Transverse colon (tissue), 4 donors: ENCODE measurements at regions not wholly inside any gene's neighbourhood (a gene's known extent, or its start where the extent isn't known, plus 50 kb on each side); places are given as distances from the start of the nearest gene placed in this dataset.

Experiments used
- CTCF ChIP-seq, 5 experiments: fragments of 200-600 bp in 3 of 5; fragments of 450-650 bp in 2 of 5; sonication (generic) in 3 of 5; IDR thresholded peaks; 1 replicate in 2 of 5; 2 replicates in 3 of 5; pipeline ENCODE4 v1.5.1; 2016 to 2017; ENCODE audit warnings: antibody characterized with exemption in 5 of 5, inconsistent platforms in 3 of 5, mild to moderate bottlenecking in 2 of 5, moderate library complexity in 1 of 5
- EP300 ChIP-seq: sonication (generic); formaldehyde crosslinking; IDR thresholded peaks from one replicate; pipeline ENCODE4 v1.6.1; 2017; ENCODE audit warnings: antibody characterized with exemption, low read depth
- POLR2A ChIP-seq: fragments of 450-650 bp; IDR thresholded peaks from one replicate; pipeline ENCODE4 v1.6.1; 2016; ENCODE audit warnings: antibody characterized with exemption, mild to moderate bottlenecking, moderate library complexity
- POLR2AphosphoS5 ChIP-seq, 3 donors: sonication (generic); formaldehyde crosslinking; IDR thresholded peaks; one replicate each; pipeline ENCODE4 v1.6.1; 2016; ENCODE audit warnings: antibody characterized with exemption in 3 of 3

GRCh38 chr6:92428448-92428847 lies 990.9 kb downstream of the EPHA7 start:
- TF ChIP-seq CTCF (IDR thresholded peaks at IDR 0.05) (no peak), POLR2AphosphoS5 (IDR thresholded peaks at IDR 0.05) (no peak), POLR2A (no peak), EP300 (no peak)
